ENCODE measurements at regions not wholly inside any gene's neighbourhood (a gene's known extent, or its start where the extent isn't known, plus 50 kb on each side); places are given as distances from the start of the nearest gene placed in this dataset.
"Not testable (repeated sequence)": the region's sequence is repeated elsewhere in the genome, so short reads cannot be mapped to it uniquely, and the experiment has no call there.

DNA sequence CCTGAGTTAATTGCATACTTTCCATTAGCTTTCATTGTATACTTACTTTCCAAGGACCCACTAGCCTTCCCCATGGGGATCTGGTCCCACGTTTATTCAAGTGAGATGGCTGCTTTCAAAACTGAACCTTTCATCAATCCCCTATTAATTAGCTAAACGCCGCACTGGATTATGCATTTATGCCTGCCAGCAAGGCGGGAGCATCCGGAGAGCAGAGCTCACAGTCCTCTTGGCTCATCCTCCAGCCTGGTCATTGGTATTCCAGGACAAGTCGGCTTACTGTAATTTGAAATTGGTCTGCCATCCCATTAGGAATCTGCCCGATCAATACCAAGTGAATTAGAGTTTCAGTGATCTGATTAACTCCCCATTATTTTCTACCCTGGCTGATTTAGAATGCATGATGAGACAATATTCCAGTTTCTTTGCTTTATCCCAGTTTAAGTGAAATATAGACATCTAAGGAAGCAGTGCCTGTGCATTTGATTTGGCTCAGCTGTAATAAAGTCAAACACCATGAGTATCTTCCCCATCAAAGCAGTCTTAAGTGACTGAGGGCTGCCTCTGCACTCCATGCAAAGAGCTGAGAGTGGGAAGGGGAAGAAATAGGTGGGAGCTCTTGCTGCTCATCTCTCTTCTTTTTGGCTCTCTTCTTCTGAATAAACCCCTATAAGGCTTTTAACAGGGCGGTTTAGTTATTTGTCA lies 411.4 kb downstream of the GPAT3 start:
- H4K20me1 ChIP-seq: no peaks in the 10 kb centered on the region
- no peak overlapping the region for H3K9ac ChIP-seq
- H3K4me3 ChIP-seq: no peak overlapping the region
- H3K27me3 ChIP-seq: no peaks in the 10 kb centered on the region
- H3K27ac ChIP-seq: no peak overlapping the region
- no peaks in the 10 kb centered on the region for H3K4me1 ChIP-seq
- H3K9me3 ChIP-seq (replicated peaks in 1 of 11): peaks cover 2 to 13% (median 6%) of the 10 kb centered on the region in 11 experiments; a peak in 13 of 22 replicates
- H3K36me3 ChIP-seq: no peaks in the 10 kb centered on the region
- no peak for TF ChIP-seq Cebpa-rat (IDR thresholded peaks at IDR 0.05)
- no peak overlapping the region for H3K4me2 ChIP-seq

DNA sequence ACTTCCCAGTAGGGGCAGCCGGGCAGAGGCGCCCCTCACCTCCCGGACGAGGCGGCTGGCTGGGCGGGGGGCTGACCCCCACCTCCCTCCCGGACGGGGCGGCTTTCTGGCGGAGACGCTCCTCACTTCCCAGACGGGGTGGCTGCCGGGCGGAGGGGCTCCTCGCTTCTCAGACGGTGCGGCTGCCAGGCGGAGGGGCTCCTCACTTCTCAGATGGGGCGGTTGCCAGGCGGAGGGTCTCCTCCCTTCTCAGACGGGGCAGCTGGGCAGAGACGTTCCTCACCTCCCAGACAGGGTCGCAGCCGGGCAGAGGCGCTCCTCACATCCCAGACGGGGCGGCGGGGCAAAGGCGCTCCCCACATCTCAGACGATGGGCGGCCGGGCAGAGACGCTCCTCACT lies 407.8 kb downstream of the GPAT3 start:
- not testable (repeated sequence) for H3K27ac ChIP-seq, H3K4me1 ChIP-seq, H3K27me3 ChIP-seq, H4K20me1 ChIP-seq, H3K9ac ChIP-seq, H3K36me3 ChIP-seq, H3K4me3 ChIP-seq, H3K4me2 ChIP-seq
- H3K9me3 ChIP-seq (replicated peaks in 1 of 11): peaks cover 3 to 19% (median 6%) of the 10 kb centered on the region in 11 experiments; a peak in 13 of 22 replicates

DNA sequence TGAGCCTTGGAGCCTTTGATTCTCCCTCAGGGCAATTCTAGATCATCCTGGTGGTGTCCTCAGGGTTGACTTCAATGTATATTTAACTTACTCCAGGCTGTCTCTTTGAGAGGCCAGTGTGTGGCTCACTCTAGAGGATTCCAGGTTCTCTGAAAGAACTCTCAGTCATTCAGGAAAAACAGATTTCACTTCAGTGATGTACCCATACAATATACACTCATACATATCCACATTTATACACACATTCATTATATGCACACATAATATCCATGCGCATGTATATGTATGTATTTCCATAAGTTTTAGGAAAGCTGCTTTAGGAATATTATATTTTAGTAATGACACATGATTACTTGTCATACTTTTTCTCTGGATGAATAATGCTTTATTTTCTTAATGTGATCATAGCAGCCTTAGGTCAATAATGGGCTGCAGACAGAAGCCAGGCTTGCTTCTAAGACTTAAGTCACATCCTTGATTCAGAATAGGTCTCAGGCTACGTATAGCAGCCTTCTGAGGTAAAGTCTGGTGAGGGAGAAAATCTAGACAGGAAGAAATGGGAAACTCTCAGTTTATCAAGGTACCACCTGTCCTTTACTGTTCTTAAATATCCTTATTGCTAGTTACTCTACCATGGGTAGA lies 397.0 kb downstream of the GPAT3 start:
- H3K9me3 ChIP-seq (replicated peaks in 1 of 11): no peaks in the 10 kb centered on the region
- no peaks in the 10 kb centered on the region for H4K20me1 ChIP-seq
- no peaks in the 10 kb centered on the region for H3K4me1 ChIP-seq
- no peak for TF ChIP-seq Cebpa-rat (IDR thresholded peaks at IDR 0.05)
- no peak overlapping the region for H3K4me3 ChIP-seq
- no peak overlapping the region for H3K4me2 ChIP-seq
- H3K36me3 ChIP-seq: no peaks in the 10 kb centered on the region
- H3K9ac ChIP-seq: no peak overlapping the region
- no peaks in the 10 kb centered on the region for H3K27me3 ChIP-seq
- H3K27ac ChIP-seq: no peak overlapping the region

DNA sequence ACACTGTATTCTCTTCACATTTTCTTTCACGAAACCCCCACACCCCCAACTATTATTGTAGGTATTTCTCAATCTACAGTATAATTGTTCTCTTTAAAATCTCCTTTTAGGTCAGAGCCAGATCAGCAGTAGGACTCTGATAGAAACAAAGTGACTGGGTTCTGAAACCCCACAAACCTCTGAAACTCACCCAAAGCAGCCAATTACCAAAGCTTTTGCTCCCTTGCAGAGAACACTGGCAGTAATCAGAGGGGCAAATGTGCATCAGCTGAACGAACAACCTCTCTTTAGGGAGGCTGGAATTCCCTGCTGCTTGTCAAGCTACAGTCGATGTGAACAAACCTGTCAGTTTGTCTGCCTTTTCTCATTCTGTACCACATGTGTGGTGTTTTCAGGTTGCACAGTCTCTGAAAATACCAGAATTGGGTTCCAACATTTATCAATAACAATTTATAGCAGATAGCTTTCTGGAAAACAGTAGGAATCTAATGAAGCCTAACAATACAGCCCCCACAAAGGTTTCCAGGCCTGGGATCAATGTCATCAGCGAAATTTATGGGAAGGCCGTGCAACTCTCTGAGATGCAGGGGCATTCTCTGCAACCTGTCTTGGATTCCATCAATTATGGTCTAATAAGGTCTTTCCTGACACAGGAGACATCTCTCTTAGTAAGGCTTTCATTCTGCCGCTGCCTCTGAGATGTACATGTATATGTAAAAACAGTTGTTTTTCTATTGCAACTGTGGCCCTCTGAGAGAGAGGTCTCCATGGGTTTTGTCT lies 395.9 kb downstream of the GPAT3 start:
- H3K27ac ChIP-seq: no peak overlapping the region
- no peak for TF ChIP-seq Cebpa-rat (IDR thresholded peaks at IDR 0.05)
- no peak overlapping the region for H3K9ac ChIP-seq
- H3K4me1 ChIP-seq: no peaks in the 10 kb centered on the region
- H4K20me1 ChIP-seq: no peaks in the 10 kb centered on the region
- H3K4me3 ChIP-seq: no peak overlapping the region
- no peaks in the 10 kb centered on the region for H3K27me3 ChIP-seq
- H3K9me3 ChIP-seq (replicated peaks in 1 of 11): no peaks in the 10 kb centered on the region
- no peaks in the 10 kb centered on the region for H3K36me3 ChIP-seq
- no peak overlapping the region for H3K4me2 ChIP-seq

DNA sequence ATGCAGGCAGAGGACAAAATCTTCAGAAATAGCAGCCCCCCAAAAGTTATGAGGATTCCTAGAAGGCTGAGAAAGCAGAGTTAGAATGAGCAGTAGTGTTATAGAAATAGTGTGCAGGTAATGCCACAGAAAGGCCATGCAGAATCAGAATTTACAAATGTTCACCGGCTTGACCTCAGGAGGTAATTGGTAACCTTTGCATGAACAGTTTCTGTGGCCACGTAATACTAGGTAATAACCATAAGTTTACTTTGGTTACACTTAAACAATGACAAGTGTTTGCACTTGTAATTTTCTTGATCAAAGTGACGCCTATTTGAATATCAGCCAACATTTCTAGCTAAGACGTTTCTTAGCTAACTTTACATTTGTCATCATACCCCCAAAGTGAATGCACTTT lies 393.6 kb downstream of the GPAT3 start:
- Histone ChIP-seq H3K4me3 (no peak overlapping the region), H3K4me1 (no peaks in the 10 kb centered on the region), H3K36me3 (no peaks in the 10 kb centered on the region), H4K20me1 (no peaks in the 10 kb centered on the region), H3K4me2 (no peak overlapping the region), H3K27ac (no peak overlapping the region), H3K27me3 (no peaks in the 10 kb centered on the region), H3K9ac (no peak overlapping the region), H3K9me3 (replicated peaks in 1 of 11) (no peaks in the 10 kb centered on the region)
- no peak for TF ChIP-seq Cebpa-rat (IDR thresholded peaks at IDR 0.05)

DNA sequence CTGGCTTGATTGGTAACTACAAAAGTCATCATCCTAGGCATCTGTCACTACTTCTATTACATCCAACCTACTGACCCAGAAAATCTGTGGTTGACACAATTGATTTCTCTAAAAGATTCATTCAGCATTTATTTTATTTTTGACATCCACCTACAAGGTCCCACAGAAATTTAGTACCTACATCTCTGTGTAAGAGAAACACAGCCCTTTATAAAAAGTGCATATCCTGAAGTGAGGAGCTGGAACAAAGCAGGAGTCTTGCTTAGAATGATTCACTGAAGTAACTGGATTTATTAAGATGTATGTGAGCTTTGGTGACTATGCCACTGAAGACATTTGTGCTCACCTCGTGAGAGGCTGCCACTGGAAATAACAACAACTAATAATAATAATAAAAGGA lies 391.0 kb downstream of the GPAT3 start:
- TF ChIP-seq Cebpa-rat (IDR thresholded peaks at IDR 0.05): no peak
- no peaks in the 10 kb centered on the region for H3K9me3 ChIP-seq (replicated peaks in 1 of 11)

DNA sequence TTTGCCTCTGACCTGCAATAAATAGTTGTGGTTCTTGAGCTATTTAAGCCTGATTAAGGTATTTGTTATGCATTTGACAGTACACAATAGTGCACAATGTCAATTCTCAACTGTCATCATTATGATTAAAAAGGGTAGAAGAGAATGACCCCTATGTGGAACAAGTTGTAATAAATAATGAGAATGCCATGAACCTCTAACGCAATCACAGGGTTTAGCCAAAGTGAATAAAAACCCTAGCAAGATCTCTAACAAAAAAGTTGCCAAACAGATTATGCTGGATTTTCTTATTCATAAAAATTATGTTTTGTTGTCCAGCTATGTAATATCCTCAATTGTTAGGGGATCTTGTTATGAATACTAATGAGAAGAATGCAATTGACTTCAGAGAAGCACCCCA lies 387.4 kb downstream of the GPAT3 start:
- H3K36me3 ChIP-seq: no peaks in the 10 kb centered on the region
- no peaks in the 10 kb centered on the region for H3K27me3 ChIP-seq
- no peaks in the 10 kb centered on the region for H3K9me3 ChIP-seq (replicated peaks in 1 of 11)
- no peak overlapping the region for H3K4me2 ChIP-seq
- H3K27ac ChIP-seq: no peak overlapping the region
- H4K20me1 ChIP-seq: no peaks in the 10 kb centered on the region
- H3K4me1 ChIP-seq: no peaks in the 10 kb centered on the region
- no peak overlapping the region for H3K4me3 ChIP-seq
- TF ChIP-seq Cebpa-rat (IDR thresholded peaks at IDR 0.05): no peak
- no peak overlapping the region for H3K9ac ChIP-seq

More for the DNA sequence above, 391.0 kb downstream of the GPAT3 start:
- Histone ChIP-seq H3K27me3 (no peaks in the 10 kb centered on the region), H3K4me1 (no peaks in the 10 kb centered on the region), H3K36me3 (no peaks in the 10 kb centered on the region), H4K20me1 (no peaks in the 10 kb centered on the region), H3K27ac (no peak overlapping the region), H3K4me2 (no peak overlapping the region), H3K9ac (no peak overlapping the region), H3K4me3 (no peak overlapping the region)

DNA sequence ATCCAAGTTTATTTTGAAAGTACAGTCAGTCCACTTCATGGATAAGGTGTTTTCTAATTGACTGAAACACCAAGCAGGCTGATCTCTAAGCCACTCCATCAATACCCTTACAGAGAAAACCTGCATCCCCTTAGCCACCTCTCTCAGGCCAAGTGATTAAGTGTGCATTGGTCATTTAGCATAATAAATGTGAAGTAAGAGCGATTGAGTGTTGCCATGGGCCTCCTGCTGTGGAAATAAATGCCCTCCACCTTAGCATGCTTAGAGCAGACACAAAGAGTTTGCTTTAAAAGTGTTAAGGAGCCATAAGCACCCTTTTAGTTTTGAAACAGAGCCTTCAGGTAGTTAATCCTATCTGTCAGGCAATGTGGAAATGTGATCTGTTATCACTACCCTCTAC lies 386.5 kb downstream of the GPAT3 start:
- H3K9ac ChIP-seq: no peak overlapping the region
- H3K9me3 ChIP-seq (replicated peaks in 1 of 11): no peaks in the 10 kb centered on the region
- H3K4me2 ChIP-seq: no peak overlapping the region
- no peak for TF ChIP-seq Cebpa-rat (IDR thresholded peaks at IDR 0.05)
- H4K20me1 ChIP-seq: no peaks in the 10 kb centered on the region
- no peaks in the 10 kb centered on the region for H3K36me3 ChIP-seq
- H3K27ac ChIP-seq: no peak overlapping the region
- no peaks in the 10 kb centered on the region for H3K4me1 ChIP-seq
- no peaks in the 10 kb centered on the region for H3K27me3 ChIP-seq
- H3K4me3 ChIP-seq: no peak overlapping the region

DNA sequence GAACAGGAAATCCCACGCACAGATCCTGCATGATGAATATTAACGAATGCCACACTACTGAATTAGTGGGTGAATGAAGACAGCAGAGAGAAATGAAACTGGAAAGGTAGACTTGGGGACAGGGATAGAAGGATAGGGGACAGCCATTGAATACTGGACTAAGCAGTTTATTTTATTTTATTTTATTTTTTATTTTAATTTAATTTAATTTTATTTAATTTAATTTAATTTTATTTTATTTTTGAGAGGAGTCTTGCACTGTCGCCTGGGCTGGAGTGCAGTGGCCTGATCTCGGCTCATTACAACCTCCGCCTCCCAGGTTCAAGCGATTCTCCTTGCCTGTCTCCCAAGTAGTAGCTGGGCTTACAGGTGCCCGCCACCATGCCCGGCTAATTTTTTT lies 385.2 kb downstream of the GPAT3 start:
- Histone ChIP-seq H3K9me3 (replicated peaks in 1 of 11) (no peaks in the 10 kb centered on the region), H3K27ac (no peak overlapping the region), H4K20me1 (no peaks in the 10 kb centered on the region), H3K4me2 (no peak overlapping the region), H3K36me3 (no peaks in the 10 kb centered on the region), H3K4me1 (no peaks in the 10 kb centered on the region), H3K27me3 (no peaks in the 10 kb centered on the region), H3K9ac (no peak overlapping the region), H3K4me3 (no peak overlapping the region)
- TF ChIP-seq Cebpa-rat (IDR thresholded peaks at IDR 0.05): no peak

DNA sequence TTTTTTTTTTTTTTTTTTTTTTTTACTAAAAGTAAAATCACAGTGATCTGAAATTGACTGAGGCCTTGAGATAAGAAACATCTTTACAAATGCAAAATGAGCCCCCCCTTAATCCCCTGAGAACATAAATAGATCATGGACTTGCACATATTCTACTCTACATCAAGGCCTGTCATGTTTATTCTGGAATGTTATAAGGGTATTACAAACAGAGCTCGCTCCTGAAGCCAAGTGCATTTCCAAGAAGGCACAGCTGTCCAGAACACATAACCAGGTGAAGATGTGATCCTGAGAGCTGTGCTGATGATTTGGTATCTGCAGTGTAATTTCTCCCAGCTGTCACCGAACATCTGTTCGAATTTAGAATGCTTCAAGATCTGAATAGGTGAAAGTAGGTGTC lies 384.5 kb downstream of the GPAT3 start:
- Histone ChIP-seq H3K27ac (no peak overlapping the region), H3K36me3 (no peaks in the 10 kb centered on the region), H3K27me3 (no peaks in the 10 kb centered on the region), H3K4me2 (no peak overlapping the region), H3K4me1 (no peaks in the 10 kb centered on the region), H3K9ac (no peak overlapping the region), H3K4me3 (no peak overlapping the region), H3K9me3 (replicated peaks in 1 of 11) (no peaks in the 10 kb centered on the region), H4K20me1 (no peaks in the 10 kb centered on the region)
- TF ChIP-seq Cebpa-rat (IDR thresholded peaks at IDR 0.05): no peak

All from BLaER1 treated with 17β-estradiol and CSF1 and Interleukin-3, amounts not matched to agents 10 nM and 100 nM (cell line).